WTC11 (cell line): ENCODE measurements at regions not wholly inside any gene's neighbourhood (a gene's known extent, or its start where the extent isn't known, plus 50 kb on each side); places are given as distances from the start of the nearest gene placed in this dataset.

Experiments
- ATF1 ChIP-seq: sonication (generic); formaldehyde crosslinking; IDR thresholded peaks from 2 replicates; pipeline ENCODE4 v1.8.1; 2023; ENCODE audit warnings: mild to moderate bottlenecking, moderate library complexity, missing genetic modification reagents
- CTCF ChIP-seq: fragments of 200-600 bp; IDR thresholded peaks from 2 replicates; pipeline ENCODE4 v1.8.0; 2022; ENCODE audit warnings: antibody characterized with exemption
- TCF7 ChIP-seq: sonication (generic); formaldehyde crosslinking; IDR thresholded peaks from 2 replicates; pipeline ENCODE4 v1.8.0; 2022; ENCODE audit warnings: mild to moderate bottlenecking, low read depth, missing genetic modification reagents, moderate library complexity
- TEAD4 ChIP-seq: sonication (generic); formaldehyde crosslinking; IDR thresholded peaks from 2 replicates; pipeline ENCODE4 v1.8.0; 2022; ENCODE audit warnings: mild to moderate bottlenecking, missing genetic modification reagents
- ZBTB21 ChIP-seq: sonication (generic); formaldehyde crosslinking; IDR thresholded peaks from 2 replicates; pipeline ENCODE4 v1.8.1; 2023; ENCODE audit warnings: mild to moderate bottlenecking, missing genetic modification reagents, borderline replicate concordance
- ZNF232 ChIP-seq: sonication (generic); formaldehyde crosslinking; IDR thresholded peaks from 2 replicates; pipeline ENCODE4 v1.8.0; 2022; ENCODE audit warnings: mild to moderate bottlenecking, missing genetic modification reagents

GRCh38 chr5:84445049-84445685 lies 60.5 kb upstream of the EDIL3 start:
- TF ChIP-seq ZBTB21 (CRISPR knock-in tag) (no peak), TCF7 (CRISPR knock-in tag) (no peak), ATF1 (CRISPR knock-in tag) (no peak), CTCF (no peak), ZNF232 (no peak), TEAD4 (CRISPR knock-in tag) (no peak)
